IPS-15b (cell line): ENCODE measurements at regions not wholly inside any gene's neighbourhood (a gene's known extent, or its start where the extent isn't known, plus 50 kb on each side); places are given as distances from the start of the nearest gene placed in this dataset.

Experiments used
- H3K27me3 ChIP-seq: one replicate; pipeline ENCODE4 v1.6.1; 2013; ENCODE audit warnings: low read length; ENCODE audit not compliant: control insufficient read depth, insufficient read depth
- H3K36me3 ChIP-seq: one replicate; pipeline ENCODE4 v1.6.1; 2013; ENCODE audit warnings: low read length; ENCODE audit not compliant: control insufficient read depth, insufficient read depth
- H3K4me1 ChIP-seq: one replicate; pipeline ENCODE4 v1.6.1; 2013; ENCODE audit warnings: mild to moderate bottlenecking, low read length; ENCODE audit not compliant: control insufficient read depth, insufficient read depth
- H3K4me3 ChIP-seq: one replicate; pipeline ENCODE4 v1.5.1; 2013; ENCODE audit warnings: low read depth, low read length
- H3K9ac ChIP-seq: one replicate; pipeline ENCODE4 v1.6.1; 2013; ENCODE audit warnings: low read depth, mild to moderate bottlenecking, low read length
- H3K9me3 ChIP-seq: one replicate; pipeline ENCODE4 v1.6.1; 2013; ENCODE audit warnings: mild to moderate bottlenecking, low read length; ENCODE audit not compliant: control insufficient read depth, insufficient read depth

- no peaks in the 10 kb centered on the region for H3K4me1 ChIP-seq
- H3K9ac ChIP-seq = no peak overlapping the region
- H3K36me3 ChIP-seq = no peaks in the 10 kb centered on the region
- no peak overlapping the region for H3K4me3 ChIP-seq
- H3K9me3 ChIP-seq = no peaks in the 10 kb centered on the region
- no peaks in the 10 kb centered on the region for H3K27me3 ChIP-seq
Observed at GRCh38 chr2:19158211-19158610, 200.2 kb downstream of the OSR1 start.

GRCh38 chr2:19156646-19157045 is 201.8 kb downstream of the OSR1 start:
- Histone ChIP-seq H3K4me1 (no peaks in the 10 kb centered on the region), H3K9me3 (no peaks in the 10 kb centered on the region), H3K27me3 (no peaks in the 10 kb centered on the region), H3K9ac (no peak overlapping the region), H3K4me3 (no peak overlapping the region), H3K36me3 (no peaks in the 10 kb centered on the region)

GRCh38 chr2:19150726-19151125 is 207.7 kb downstream of the OSR1 start:
- H3K4me1 ChIP-seq = no peaks in the 10 kb centered on the region
- no peaks in the 10 kb centered on the region for H3K36me3 ChIP-seq
- H3K9ac ChIP-seq = no peak overlapping the region
- H3K4me3 ChIP-seq = no peak overlapping the region
- H3K9me3 ChIP-seq = peaks cover 3% of the 10 kb centered on the region
- no peaks in the 10 kb centered on the region for H3K27me3 ChIP-seq

DNA sequence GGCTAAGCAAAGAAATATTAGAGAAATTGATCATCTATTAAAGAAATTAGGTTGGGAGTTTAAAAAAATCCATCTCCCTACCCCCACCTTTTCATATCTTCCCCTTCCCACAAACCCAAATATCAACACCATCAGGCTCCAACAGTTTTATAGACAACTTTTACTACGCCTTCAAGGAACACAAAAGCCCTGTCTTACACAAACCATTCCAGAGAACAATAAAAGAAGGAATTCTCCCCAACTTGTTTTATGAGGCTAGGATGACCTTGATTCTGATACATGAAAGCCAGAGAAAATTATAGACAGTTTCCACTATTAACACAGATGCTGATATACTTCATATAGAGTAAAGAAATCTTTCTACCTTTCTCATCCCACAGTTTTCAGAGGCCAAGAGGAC is 211.6 kb downstream of the OSR1 start:
- no peaks in the 10 kb centered on the region for H3K36me3 ChIP-seq
- H3K4me3 ChIP-seq = no peak overlapping the region
- H3K9ac ChIP-seq = no peak overlapping the region
- H3K27me3 ChIP-seq = no peaks in the 10 kb centered on the region
- H3K4me1 ChIP-seq = no peaks in the 10 kb centered on the region
- peaks cover 3% of the 10 kb centered on the region for H3K9me3 ChIP-seq

- Histone ChIP-seq H3K36me3 (no peaks in the 10 kb centered on the region), H3K9ac (no peak overlapping the region), H3K4me1 (peaks cover 2% of the 10 kb centered on the region), H3K27me3 (no peaks in the 10 kb centered on the region), H3K9me3 (no peaks in the 10 kb centered on the region), H3K4me3 (no peak overlapping the region)
Observed at GRCh38 chr2:19141234-19142004, 217.0 kb downstream of the OSR1 start.

GRCh38 chr2:19140463-19141208 is 217.8 kb downstream of the OSR1 start:
- H3K36me3 ChIP-seq = no peaks in the 10 kb centered on the region
- H3K9ac ChIP-seq = no peak overlapping the region
- H3K9me3 ChIP-seq = no peaks in the 10 kb centered on the region
- no peak overlapping the region for H3K4me3 ChIP-seq
- peaks cover 2% of the 10 kb centered on the region for H3K4me1 ChIP-seq
- H3K27me3 ChIP-seq = no peaks in the 10 kb centered on the region

GRCh38 chr2:19139386-19139785 is 219.0 kb downstream of the OSR1 start:
- Histone ChIP-seq H3K36me3 (no peaks in the 10 kb centered on the region), H3K4me3 (no peak overlapping the region), H3K9ac (no peak overlapping the region), H3K9me3 (no peaks in the 10 kb centered on the region), H3K27me3 (no peaks in the 10 kb centered on the region), H3K4me1 (peaks cover 2% of the 10 kb centered on the region)

DNA sequence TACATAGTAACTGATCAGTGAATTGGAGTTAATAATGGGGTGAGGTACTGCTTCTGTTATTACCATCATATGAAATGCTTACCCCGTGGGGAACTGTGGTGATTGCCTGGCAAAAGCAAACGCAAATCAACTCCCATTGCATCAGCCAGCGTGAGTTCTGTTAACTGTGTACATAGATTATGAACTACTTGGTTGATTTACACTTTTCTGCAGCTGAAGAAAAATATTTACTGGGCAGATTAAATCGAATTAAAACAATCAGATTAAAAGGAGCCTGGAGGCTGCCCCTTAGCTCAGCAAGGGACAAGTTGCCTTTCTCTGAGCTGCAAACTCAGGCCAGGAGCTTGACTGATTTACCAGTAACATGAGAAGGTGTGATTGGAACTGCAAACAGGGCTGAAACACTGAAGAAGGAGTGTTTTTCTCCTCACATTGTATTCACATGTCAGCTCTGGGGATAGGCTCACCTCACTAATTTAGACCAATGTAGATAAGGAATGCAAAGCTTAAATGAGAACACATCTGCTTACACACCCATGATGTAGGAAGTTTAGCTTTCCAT is 220.1 kb downstream of the OSR1 start:
- H3K9ac ChIP-seq = no peak overlapping the region
- H3K4me1 ChIP-seq = peaks cover 2% of the 10 kb centered on the region
- H3K9me3 ChIP-seq = no peaks in the 10 kb centered on the region
- H3K27me3 ChIP-seq = no peaks in the 10 kb centered on the region
- no peaks in the 10 kb centered on the region for H3K36me3 ChIP-seq
- no peak overlapping the region for H3K4me3 ChIP-seq

DNA sequence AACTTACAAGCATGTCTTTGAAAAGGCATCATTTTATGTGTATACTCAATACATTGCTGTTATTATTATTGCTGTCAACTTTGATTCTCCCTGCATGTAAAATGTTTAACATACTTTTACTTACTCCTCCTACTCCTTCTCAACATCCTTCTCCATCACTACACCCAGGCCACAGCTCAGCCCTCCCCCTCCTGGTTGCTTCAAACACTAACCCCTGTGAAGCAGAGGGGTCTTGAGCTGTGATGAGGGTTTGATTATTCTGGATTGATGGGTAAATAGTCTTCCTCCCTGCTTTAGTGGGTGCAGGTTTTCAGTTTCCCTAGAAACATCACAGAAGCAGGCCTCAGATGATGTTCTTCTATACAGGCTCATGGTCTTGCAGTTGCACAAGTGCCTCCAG is 221.0 kb downstream of the OSR1 start:
- Histone ChIP-seq H3K9me3 (no peaks in the 10 kb centered on the region), H3K27me3 (no peaks in the 10 kb centered on the region), H3K4me1 (peaks cover 2% of the 10 kb centered on the region), H3K36me3 (no peaks in the 10 kb centered on the region), H3K4me3 (no peak overlapping the region), H3K9ac (no peak overlapping the region)

GRCh38 chr2:19132967-19133366 is 225.5 kb downstream of the OSR1 start:
- Histone ChIP-seq H3K9ac (no peak overlapping the region), H3K36me3 (no peaks in the 10 kb centered on the region), H3K4me1 (no peaks in the 10 kb centered on the region), H3K27me3 (no peaks in the 10 kb centered on the region), H3K4me3 (no peak overlapping the region), H3K9me3 (no peaks in the 10 kb centered on the region)

GRCh38 chr2:19131871-19132270 is 226.6 kb downstream of the OSR1 start:
- Histone ChIP-seq H3K27me3 (no peaks in the 10 kb centered on the region), H3K9ac (no peak overlapping the region), H3K9me3 (no peaks in the 10 kb centered on the region), H3K4me1 (no peaks in the 10 kb centered on the region), H3K36me3 (no peaks in the 10 kb centered on the region), H3K4me3 (no peak overlapping the region)

- no peaks in the 10 kb centered on the region for H3K36me3 ChIP-seq
- no peaks in the 10 kb centered on the region for H3K27me3 ChIP-seq
- H3K9me3 ChIP-seq = no peaks in the 10 kb centered on the region
- no peak overlapping the region for H3K4me3 ChIP-seq
- no peak overlapping the region for H3K9ac ChIP-seq
- H3K4me1 ChIP-seq = no peaks in the 10 kb centered on the region
Observed at GRCh38 chr2:19128148-19128547, 230.3 kb downstream of the OSR1 start.
